ENCODE measurements at regions not wholly inside any gene's neighbourhood (a gene's known extent, or its start where the extent isn't known, plus 50 kb on each side); places are given as distances from the start of the nearest gene placed in this dataset.

DNA sequence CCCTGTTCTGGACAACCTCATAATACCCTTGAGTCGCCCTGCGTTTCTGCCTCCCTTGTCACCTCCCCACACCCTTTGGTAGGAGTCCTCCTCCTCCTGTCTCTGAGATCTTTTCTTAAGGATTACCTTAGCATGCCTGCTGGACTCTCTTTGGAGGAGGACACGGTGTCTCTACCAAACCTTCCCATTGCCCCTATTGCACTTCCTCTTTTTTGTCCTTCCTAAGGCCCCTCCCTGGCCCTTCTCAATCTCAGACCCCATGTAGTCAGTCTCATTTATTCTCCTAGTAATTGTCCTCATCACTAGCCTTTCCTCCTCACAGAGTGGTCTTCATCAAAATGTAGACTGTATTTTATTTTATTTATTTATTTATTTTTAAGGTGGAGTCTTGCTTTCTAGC lies 335.0 kb upstream of the SFRP2 start:
- Histone ChIP-seq H2BK15ac (ENCODE audit: low read length) (no peak overlapping the region), H3K23me2 (ENCODE audit: low read depth, low read length) (no peaks in the 10 kb centered on the region), H3K27me3 (replicated peaks in 1 of 4; ENCODE audit: control insufficient read depth in 3 of 4, extremely low read depth in 1 of 4, insufficient read depth in 3 of 4, low read length in 3 of 4) (no peaks in the 10 kb centered on the region), H3K4ac (replicated peaks; ENCODE audit: insufficient read length, low read depth, low read length) (no peak overlapping the region), H2AFZ (ENCODE audit: low read length) (no peak overlapping the region), H3K18ac (ENCODE audit: extremely low read depth, low read length) (no peak overlapping the region), H2AK5ac (ENCODE audit: low read depth, low read length) (no peak overlapping the region), H2BK5ac (ENCODE audit: low read depth, low read length) (no peak overlapping the region), H3K4me3 (ENCODE audit: extremely low read depth in 1 of 4, insufficient read depth in 2 of 4, low read depth in 3 of 4, low read length in 4 of 4) (no peak overlapping the region), H3K56ac (replicated peaks; ENCODE audit: insufficient read length, low read depth, low read length) (no peak overlapping the region), H4K20me1 (replicated peaks in 1 of 2; ENCODE audit: control insufficient read depth in 1 of 2, insufficient read depth in 2 of 2, low read length in 2 of 2) (no peaks in the 10 kb centered on the region), H3K27ac (ENCODE audit: low read depth, low read length) (no peak overlapping the region), H3K79me2 (ENCODE audit: control insufficient read depth in 1 of 2, insufficient read depth in 2 of 2, low read length in 2 of 2) (no peaks in the 10 kb centered on the region), H3K9ac (replicated peaks in 1 of 4; ENCODE audit: extremely low read depth in 1 of 4, low read depth in 3 of 4, low read length in 3 of 4) (no peak overlapping the region), H3K4me1 (replicated peaks in 1 of 4; ENCODE audit: control insufficient read depth in 3 of 4, insufficient read depth in 4 of 4, low read length in 3 of 4) (no peaks in the 10 kb centered on the region), H4K8ac (ENCODE audit: extremely low read depth, insufficient read depth, low read length) (no peak overlapping the region), H4K91ac (replicated peaks; ENCODE audit: insufficient read length, low read length) (no peak overlapping the region), H2BK12ac (ENCODE audit: low read depth, low read length) (no peak overlapping the region), H2BK20ac (ENCODE audit: low read length) (no peak overlapping the region), H4K5ac (ENCODE audit: insufficient read length, low read depth, low read length) (no peak overlapping the region), H3K9me3 (ENCODE audit: insufficient read depth in 2 of 2, low read depth in 1 of 2, low read length in 1 of 2) (no peaks in the 10 kb centered on the region), H3K36me3 (ENCODE audit: control insufficient read depth in 2 of 4, insufficient read depth in 4 of 4, low read length in 3 of 4) (no peaks in the 10 kb centered on the region), H3K79me1 (ENCODE audit: low read depth, low read length) (no peaks in the 10 kb centered on the region), H2BK120ac (replicated peaks; ENCODE audit: low read depth, low read length) (no peak overlapping the region), H3K23ac (ENCODE audit: insufficient read length) (no peak overlapping the region), H3K14ac (ENCODE audit: insufficient read length) (no peak overlapping the region), H3K4me2 (ENCODE audit: insufficient read depth in 1 of 2, low read depth in 2 of 2, low read length in 2 of 2) (no peak overlapping the region)
- FAIRE-seq (no peak), DNase-seq (ENCODE audit: low read depth in 1 of 2, low spot score in 2 of 2) (no peak)
- TF ChIP-seq RNF2 (IDR thresholded peaks at IDR 0.05; ENCODE audit: borderline replicate concordance, low read depth, low read length, missing control alignments, poor library complexity, severe bottlenecking) (no peak), KDM4A (IDR thresholded peaks at IDR 0.05; ENCODE audit: low read depth, low read length, severe bottlenecking) (no peak), TEAD4 (IDR thresholded peaks at IDR 0.05; ENCODE audit: low read depth, low read length) (no peak), BRCA1 (IDR thresholded peaks at IDR 0.05; ENCODE audit: low read depth, low read length) (no peak), SIRT6 (IDR thresholded peaks at IDR 0.05; ENCODE audit: low read length) (no peak), SRF (IDR thresholded peaks at IDR 0.05; ENCODE audit: low read depth, low read length) (no peak), JUN (IDR thresholded peaks at IDR 0.05; ENCODE audit: low read depth, low read length) (no peak), CREB1 (IDR thresholded peaks at IDR 0.05) (no peak), SP4 (IDR thresholded peaks at IDR 0.05; ENCODE audit: low read length) (no peak), CEBPB (IDR thresholded peaks at IDR 0.05; ENCODE audit: low read depth, low read length) (no peak), TBP (IDR thresholded peaks at IDR 0.05; ENCODE audit: low read depth, low read length) (no peak), CBX8 (IDR thresholded peaks at IDR 0.05; ENCODE audit: borderline replicate concordance, low read depth, low read length) (no peak), MAFK (IDR thresholded peaks at IDR 0.05; ENCODE audit: low read depth, low read length) (no peak)
- TF ChIP-seq, protein P1, sequence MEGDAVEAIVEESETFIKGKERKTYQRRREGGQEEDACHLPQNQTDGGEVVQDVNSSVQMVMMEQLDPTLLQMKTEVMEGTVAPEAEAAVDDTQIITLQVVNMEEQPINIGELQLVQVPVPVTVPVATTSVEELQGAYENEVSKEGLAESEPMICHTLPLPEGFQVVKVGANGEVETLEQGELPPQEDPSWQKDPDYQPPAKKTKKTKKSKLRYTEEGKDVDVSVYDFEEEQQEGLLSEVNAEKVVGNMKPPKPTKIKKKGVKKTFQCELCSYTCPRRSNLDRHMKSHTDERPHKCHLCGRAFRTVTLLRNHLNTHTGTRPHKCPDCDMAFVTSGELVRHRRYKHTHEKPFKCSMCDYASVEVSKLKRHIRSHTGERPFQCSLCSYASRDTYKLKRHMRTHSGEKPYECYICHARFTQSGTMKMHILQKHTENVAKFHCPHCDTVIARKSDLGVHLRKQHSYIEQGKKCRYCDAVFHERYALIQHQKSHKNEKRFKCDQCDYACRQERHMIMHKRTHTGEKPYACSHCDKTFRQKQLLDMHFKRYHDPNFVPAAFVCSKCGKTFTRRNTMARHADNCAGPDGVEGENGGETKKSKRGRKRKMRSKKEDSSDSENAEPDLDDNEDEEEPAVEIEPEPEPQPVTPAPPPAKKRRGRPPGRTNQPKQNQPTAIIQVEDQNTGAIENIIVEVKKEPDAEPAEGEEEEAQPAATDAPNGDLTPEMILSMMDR (IDR thresholded peaks at IDR 0.05; ENCODE audit: control extremely low read depth in 1 of 3, insufficient read depth in 1 of 3, low read depth in 1 of 3, low read length in 3 of 3), result no peak
- CTCF ChIA-PET (ENCODE audit: partially characterized antibody), result interaction anchor here (0.8 kb wide), 1 partner anchor 41 kb away, joined by 3 read pairs; no protein-coding TSS in a partner anchor
- POLR2A ChIA-PET (ENCODE audit: partially characterized antibody), result no interaction called here
- WGBS, 2 experiments (ENCODE audit: extremely low coverage in 1 of 2, insufficient coverage in 1 of 2, insufficient read length in 1 of 2, insufficient replicate concordance in 2 of 2, low coverage in 1 of 2, low lambda C conversion rate in 2 of 2, missing lambda C conversion rate in 1 of 2), result 89% methylated on average over 3 of the region's 3 CpGs; no CpG with 5 or more reads in 1 of the 2 experiments

All from H1 (cell line).